ENCODE measurements at regions not wholly inside any gene's neighbourhood (a gene's known extent, or its start where the extent isn't known, plus 50 kb on each side); places are given as distances from the start of the nearest gene placed in this dataset.

GRCh38 chr12:124175704-124176103, 119.2 kb upstream of the RFLNA start:
- TF ChIP-seq, protein P1, sequence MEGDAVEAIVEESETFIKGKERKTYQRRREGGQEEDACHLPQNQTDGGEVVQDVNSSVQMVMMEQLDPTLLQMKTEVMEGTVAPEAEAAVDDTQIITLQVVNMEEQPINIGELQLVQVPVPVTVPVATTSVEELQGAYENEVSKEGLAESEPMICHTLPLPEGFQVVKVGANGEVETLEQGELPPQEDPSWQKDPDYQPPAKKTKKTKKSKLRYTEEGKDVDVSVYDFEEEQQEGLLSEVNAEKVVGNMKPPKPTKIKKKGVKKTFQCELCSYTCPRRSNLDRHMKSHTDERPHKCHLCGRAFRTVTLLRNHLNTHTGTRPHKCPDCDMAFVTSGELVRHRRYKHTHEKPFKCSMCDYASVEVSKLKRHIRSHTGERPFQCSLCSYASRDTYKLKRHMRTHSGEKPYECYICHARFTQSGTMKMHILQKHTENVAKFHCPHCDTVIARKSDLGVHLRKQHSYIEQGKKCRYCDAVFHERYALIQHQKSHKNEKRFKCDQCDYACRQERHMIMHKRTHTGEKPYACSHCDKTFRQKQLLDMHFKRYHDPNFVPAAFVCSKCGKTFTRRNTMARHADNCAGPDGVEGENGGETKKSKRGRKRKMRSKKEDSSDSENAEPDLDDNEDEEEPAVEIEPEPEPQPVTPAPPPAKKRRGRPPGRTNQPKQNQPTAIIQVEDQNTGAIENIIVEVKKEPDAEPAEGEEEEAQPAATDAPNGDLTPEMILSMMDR (IDR thresholded peaks at IDR 0.05 in 2 of 3, conservative IDR thresholded peaks at IDR 0.05 in 1 of 3; ENCODE audit: borderline replicate concordance in 1 of 3, insufficient read depth in 1 of 3, low read depth in 2 of 3, low read length in 2 of 3) = no peak
- TF ChIP-seq REST (IDR thresholded peaks at IDR 0.05; ENCODE audit: low read depth) = no peak
- TF ChIP-seq ZNF274 (IDR thresholded peaks at IDR 0.05; ENCODE audit: low read depth, low read length) = no peak
- no peak for TF ChIP-seq SIN3A (IDR thresholded peaks at IDR 0.05; ENCODE audit: low read depth)
